ENCODE measurements at regions not wholly inside any gene's neighbourhood (a gene's known extent, or its start where the extent isn't known, plus 50 kb on each side); places are given as distances from the start of the nearest gene placed in this dataset.

- Histone ChIP-seq H3K4me1 (ENCODE audit: control insufficient read depth, insufficient read depth, low read length) (peaks cover 3% of the 10 kb centered on the region), H3K27me3 (ENCODE audit: control insufficient read depth in 1 of 2, insufficient read depth in 2 of 2, low read length in 2 of 2) (no peaks in the 10 kb centered on the region), H3K36me3 (ENCODE audit: control insufficient read depth in 2 of 2, insufficient read depth in 2 of 2, low read length in 2 of 2) (no peaks in the 10 kb centered on the region), H3K9ac (ENCODE audit: low read length in 2 of 2) (no peak overlapping the region), H3K9me3 (ENCODE audit: control insufficient read depth in 2 of 2, low read length in 2 of 2) (no peaks in the 10 kb centered on the region), H3K27ac (ENCODE audit: low read length) (no peak overlapping the region), H3K4me3 (ENCODE audit: low read length in 2 of 2) (no peak overlapping the region)
Measured at GRCh38 chr3:178388473-178388872, 147.8 kb upstream of the KCNMB2 start.

GRCh38 chr3:178389258-178389657, 147.0 kb upstream of the KCNMB2 start:
- Histone ChIP-seq H3K27ac (ENCODE audit: low read length) (no peak overlapping the region), H3K27me3 (ENCODE audit: control insufficient read depth in 1 of 2, insufficient read depth in 2 of 2, low read length in 2 of 2) (no peaks in the 10 kb centered on the region), H3K36me3 (ENCODE audit: control insufficient read depth in 2 of 2, insufficient read depth in 2 of 2, low read length in 2 of 2) (no peaks in the 10 kb centered on the region), H3K4me1 (ENCODE audit: control insufficient read depth, insufficient read depth, low read length) (peaks cover 3% of the 10 kb centered on the region), H3K4me3 (ENCODE audit: low read length in 2 of 2) (no peak overlapping the region), H3K9ac (ENCODE audit: low read length in 2 of 2) (no peak overlapping the region), H3K9me3 (ENCODE audit: control insufficient read depth in 2 of 2, low read length in 2 of 2) (no peaks in the 10 kb centered on the region)

- H3K4me3 ChIP-seq (ENCODE audit: low read length in 2 of 2), result no peak overlapping the region
- no peaks in the 10 kb centered on the region for H3K36me3 ChIP-seq (ENCODE audit: control insufficient read depth in 2 of 2, insufficient read depth in 2 of 2, low read length in 2 of 2)
- no peak overlapping the region for H3K27ac ChIP-seq (ENCODE audit: low read length)
- no peaks in the 10 kb centered on the region for H3K27me3 ChIP-seq (ENCODE audit: control insufficient read depth in 1 of 2, insufficient read depth in 2 of 2, low read length in 2 of 2)
- peaks cover 3% of the 10 kb centered on the region for H3K4me1 ChIP-seq (ENCODE audit: control insufficient read depth, insufficient read depth, low read length)
- H3K9me3 ChIP-seq (ENCODE audit: control insufficient read depth in 2 of 2, low read length in 2 of 2), result no peaks in the 10 kb centered on the region
- no peak overlapping the region for H3K9ac ChIP-seq (ENCODE audit: low read length in 2 of 2)
Measured at GRCh38 chr3:178392511-178392926, 143.7 kb upstream of the KCNMB2 start.

GRCh38 chr3:178393146-178393545, 143.1 kb upstream of the KCNMB2 start:
- no peaks in the 10 kb centered on the region for H3K27me3 ChIP-seq (ENCODE audit: control insufficient read depth in 1 of 2, insufficient read depth in 2 of 2, low read length in 2 of 2)
- no peak overlapping the region for H3K4me3 ChIP-seq (ENCODE audit: low read length in 2 of 2)
- peaks cover 3% of the 10 kb centered on the region for H3K4me1 ChIP-seq (ENCODE audit: control insufficient read depth, insufficient read depth, low read length)
- H3K27ac ChIP-seq (ENCODE audit: low read length), result no peak overlapping the region
- no peaks in the 10 kb centered on the region for H3K36me3 ChIP-seq (ENCODE audit: control insufficient read depth in 2 of 2, insufficient read depth in 2 of 2, low read length in 2 of 2)
- no peaks in the 10 kb centered on the region for H3K9me3 ChIP-seq (ENCODE audit: control insufficient read depth in 2 of 2, low read length in 2 of 2)
- H3K9ac ChIP-seq (ENCODE audit: low read length in 2 of 2), result no peak overlapping the region

- Histone ChIP-seq H3K4me1 (ENCODE audit: control insufficient read depth, insufficient read depth, low read length) (peaks cover 3% of the 10 kb centered on the region), H3K4me3 (ENCODE audit: low read length in 2 of 2) (no peak overlapping the region), H3K27ac (ENCODE audit: low read length) (no peak overlapping the region), H3K36me3 (ENCODE audit: control insufficient read depth in 2 of 2, insufficient read depth in 2 of 2, low read length in 2 of 2) (no peaks in the 10 kb centered on the region), H3K9ac (ENCODE audit: low read length in 2 of 2) (no peak overlapping the region), H3K9me3 (ENCODE audit: control insufficient read depth in 2 of 2, low read length in 2 of 2) (no peaks in the 10 kb centered on the region), H3K27me3 (ENCODE audit: control insufficient read depth in 1 of 2, insufficient read depth in 2 of 2, low read length in 2 of 2) (no peaks in the 10 kb centered on the region)
Measured at GRCh38 chr3:178393824-178394223, 142.4 kb upstream of the KCNMB2 start.

GRCh38 chr3:178396318-178396717, 139.9 kb upstream of the KCNMB2 start:
- Histone ChIP-seq H3K27ac (ENCODE audit: low read length) (no peak overlapping the region), H3K4me1 (ENCODE audit: control insufficient read depth, insufficient read depth, low read length) (peaks cover 3% of the 10 kb centered on the region), H3K27me3 (ENCODE audit: control insufficient read depth in 1 of 2, insufficient read depth in 2 of 2, low read length in 2 of 2) (no peaks in the 10 kb centered on the region), H3K9me3 (ENCODE audit: control insufficient read depth in 2 of 2, low read length in 2 of 2) (no peaks in the 10 kb centered on the region), H3K4me3 (ENCODE audit: low read length in 2 of 2) (no peak overlapping the region), H3K9ac (ENCODE audit: low read length in 2 of 2) (no peak overlapping the region), H3K36me3 (ENCODE audit: control insufficient read depth in 2 of 2, insufficient read depth in 2 of 2, low read length in 2 of 2) (no peaks in the 10 kb centered on the region)

- no peaks in the 10 kb centered on the region for H3K27me3 ChIP-seq (ENCODE audit: control insufficient read depth in 1 of 2, insufficient read depth in 2 of 2, low read length in 2 of 2)
- H3K27ac ChIP-seq (ENCODE audit: low read length), result no peak overlapping the region
- H3K4me1 ChIP-seq (ENCODE audit: control insufficient read depth, insufficient read depth, low read length), result peaks cover 3% of the 10 kb centered on the region
- H3K9ac ChIP-seq (ENCODE audit: low read length in 2 of 2), result no peak overlapping the region
- no peaks in the 10 kb centered on the region for H3K9me3 ChIP-seq (ENCODE audit: control insufficient read depth in 2 of 2, low read length in 2 of 2)
- H3K4me3 ChIP-seq (ENCODE audit: low read length in 2 of 2), result no peak overlapping the region
- no peaks in the 10 kb centered on the region for H3K36me3 ChIP-seq (ENCODE audit: control insufficient read depth in 2 of 2, insufficient read depth in 2 of 2, low read length in 2 of 2)
Measured at GRCh38 chr3:178397202-178397601, 139.0 kb upstream of the KCNMB2 start.

- Histone ChIP-seq H3K27me3 (ENCODE audit: control insufficient read depth in 1 of 2, insufficient read depth in 2 of 2, low read length in 2 of 2) (no peaks in the 10 kb centered on the region), H3K9ac (ENCODE audit: low read length in 2 of 2) (no peak overlapping the region), H3K9me3 (ENCODE audit: control insufficient read depth in 2 of 2, low read length in 2 of 2) (no peaks in the 10 kb centered on the region), H3K4me3 (ENCODE audit: low read length in 2 of 2) (no peak overlapping the region), H3K36me3 (ENCODE audit: control insufficient read depth in 2 of 2, insufficient read depth in 2 of 2, low read length in 2 of 2) (no peaks in the 10 kb centered on the region), H3K4me1 (ENCODE audit: control insufficient read depth, insufficient read depth, low read length) (no peaks in the 10 kb centered on the region), H3K27ac (ENCODE audit: low read length) (no peak overlapping the region)
Measured at GRCh38 chr3:178397836-178398235, 138.4 kb upstream of the KCNMB2 start.

GRCh38 chr3:178404961-178405360, 131.3 kb upstream of the KCNMB2 start:
- Histone ChIP-seq H3K4me1 (ENCODE audit: control insufficient read depth, insufficient read depth, low read length) (no peaks in the 10 kb centered on the region), H3K4me3 (ENCODE audit: low read length in 2 of 2) (no peak overlapping the region), H3K36me3 (ENCODE audit: control insufficient read depth in 2 of 2, insufficient read depth in 2 of 2, low read length in 2 of 2) (no peaks in the 10 kb centered on the region), H3K9me3 (ENCODE audit: control insufficient read depth in 2 of 2, low read length in 2 of 2) (no peaks in the 10 kb centered on the region), H3K9ac (ENCODE audit: low read length in 2 of 2) (no peak overlapping the region), H3K27ac (ENCODE audit: low read length) (no peak overlapping the region), H3K27me3 (ENCODE audit: control insufficient read depth in 1 of 2, insufficient read depth in 2 of 2, low read length in 2 of 2) (no peaks in the 10 kb centered on the region)

GRCh38 chr3:178405531-178405930, 130.7 kb upstream of the KCNMB2 start:
- no peak overlapping the region for H3K27ac ChIP-seq (ENCODE audit: low read length)
- no peaks in the 10 kb centered on the region for H3K4me1 ChIP-seq (ENCODE audit: control insufficient read depth, insufficient read depth, low read length)
- H3K4me3 ChIP-seq (ENCODE audit: low read length in 2 of 2), result no peak overlapping the region
- no peaks in the 10 kb centered on the region for H3K9me3 ChIP-seq (ENCODE audit: control insufficient read depth in 2 of 2, low read length in 2 of 2)
- H3K9ac ChIP-seq (ENCODE audit: low read length in 2 of 2), result no peak overlapping the region
- no peaks in the 10 kb centered on the region for H3K36me3 ChIP-seq (ENCODE audit: control insufficient read depth in 2 of 2, insufficient read depth in 2 of 2, low read length in 2 of 2)
- no peaks in the 10 kb centered on the region for H3K27me3 ChIP-seq (ENCODE audit: control insufficient read depth in 1 of 2, insufficient read depth in 2 of 2, low read length in 2 of 2)

GRCh38 chr3:178406206-178406605, 130.0 kb upstream of the KCNMB2 start:
- H3K9me3 ChIP-seq (ENCODE audit: control insufficient read depth in 2 of 2, low read length in 2 of 2), result no peaks in the 10 kb centered on the region
- H3K9ac ChIP-seq (ENCODE audit: low read length in 2 of 2), result no peak overlapping the region
- no peaks in the 10 kb centered on the region for H3K4me1 ChIP-seq (ENCODE audit: control insufficient read depth, insufficient read depth, low read length)
- no peak overlapping the region for H3K27ac ChIP-seq (ENCODE audit: low read length)
- no peaks in the 10 kb centered on the region for H3K36me3 ChIP-seq (ENCODE audit: control insufficient read depth in 2 of 2, insufficient read depth in 2 of 2, low read length in 2 of 2)
- H3K4me3 ChIP-seq (ENCODE audit: low read length in 2 of 2), result no peak overlapping the region
- H3K27me3 ChIP-seq (ENCODE audit: control insufficient read depth in 1 of 2, insufficient read depth in 2 of 2, low read length in 2 of 2), result no peaks in the 10 kb centered on the region

Data from stomach smooth muscle (tissue), 2 donors.